HG02798 (cell line): ENCODE measurements at regions not wholly inside any gene's neighbourhood (a gene's known extent, or its start where the extent isn't known, plus 50 kb on each side); places are given as distances from the start of the nearest gene placed in this dataset.

ENCODE experiments used
- ATAC-seq: cut with Tn5 transposase; IDR thresholded peaks from one replicate; pipeline ENCODE4 v1.9.1; 2021; ENCODE audit warnings: mild to moderate bottlenecking; ENCODE audit not compliant: unreplicated experiment, poor library complexity

- ATAC-seq = no peak
Observed at GRCh38 chr3:101945980-101946379, 96.7 kb downstream of the NFKBIZ start.

GRCh38 chr3:101946906-101947305 is 97.6 kb downstream of the NFKBIZ start:
- ATAC-seq = no peak

DNA sequence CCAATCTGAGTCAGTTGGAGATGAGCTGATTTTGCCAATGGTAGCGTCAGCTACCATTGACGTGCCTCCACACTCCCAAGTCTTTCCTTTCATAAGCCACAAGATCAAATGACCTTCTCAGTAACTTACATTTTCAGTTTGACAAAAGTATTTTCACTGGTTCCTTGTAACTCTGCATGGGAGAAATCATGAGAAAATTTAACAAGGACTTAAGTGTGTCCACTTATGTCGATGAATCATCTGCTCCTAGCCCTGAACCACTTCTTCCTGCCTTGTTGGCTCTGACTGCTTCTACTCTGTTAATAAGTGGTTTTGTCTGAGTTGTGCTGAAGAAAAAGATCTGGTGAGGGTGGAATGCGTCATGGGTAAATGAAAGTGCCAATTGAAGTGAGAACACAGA is 101.2 kb downstream of the NFKBIZ start:
- ATAC-seq = peak; percentile 75

- peak; percentile 24 for ATAC-seq
Observed at GRCh38 chr3:101950985-101951733, 101.8 kb downstream of the NFKBIZ start.

DNA sequence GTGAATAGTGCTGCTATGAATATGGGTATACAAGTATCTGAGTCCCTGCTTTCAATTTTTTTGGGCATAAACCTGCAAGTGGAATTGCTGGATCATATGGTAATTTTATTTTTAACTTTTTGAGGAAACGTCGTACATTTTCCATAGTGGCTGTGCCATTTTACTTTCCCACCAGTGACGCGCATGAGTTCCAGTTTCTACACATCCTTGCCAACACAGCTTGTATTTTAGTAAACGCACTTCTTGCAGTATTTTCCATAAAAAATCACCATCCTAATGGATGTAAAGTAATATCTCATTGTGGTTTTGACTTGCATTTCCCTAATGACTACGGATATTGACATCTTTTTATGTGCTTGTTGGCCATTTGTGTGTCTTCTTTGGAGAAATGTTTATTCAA is 105.0 kb downstream of the NFKBIZ start:
- no peak for ATAC-seq

DNA sequence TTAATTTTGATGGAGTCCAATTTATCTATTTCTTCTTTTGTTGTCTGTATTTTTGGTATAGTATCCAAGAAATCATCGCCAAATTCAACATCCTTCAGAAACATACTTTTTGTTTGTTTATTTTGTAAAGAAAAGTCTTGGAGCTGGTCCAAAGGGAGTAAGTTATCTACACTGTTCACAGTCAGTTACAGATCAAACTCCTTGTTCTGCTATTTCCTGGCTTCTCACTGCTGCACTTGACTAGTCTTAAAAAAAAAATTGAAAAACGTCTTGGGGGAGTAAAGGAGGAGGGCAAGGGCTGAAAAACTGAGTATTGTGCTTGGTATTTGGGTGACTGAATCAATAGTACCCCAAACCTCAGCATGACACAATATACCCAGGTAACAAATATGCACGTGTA is 105.6 kb downstream of the NFKBIZ start:
- no peak for ATAC-seq

- no peak for ATAC-seq
Observed at GRCh38 chr3:101962055-101962454, 112.7 kb downstream of the NFKBIZ start.

GRCh38 chr3:101963902-101964362 is 114.6 kb downstream of the NFKBIZ start:
- ATAC-seq = no peak

GRCh38 chr3:101964861-101965260 is 115.5 kb downstream of the NFKBIZ start:
- ATAC-seq = no peak

DNA sequence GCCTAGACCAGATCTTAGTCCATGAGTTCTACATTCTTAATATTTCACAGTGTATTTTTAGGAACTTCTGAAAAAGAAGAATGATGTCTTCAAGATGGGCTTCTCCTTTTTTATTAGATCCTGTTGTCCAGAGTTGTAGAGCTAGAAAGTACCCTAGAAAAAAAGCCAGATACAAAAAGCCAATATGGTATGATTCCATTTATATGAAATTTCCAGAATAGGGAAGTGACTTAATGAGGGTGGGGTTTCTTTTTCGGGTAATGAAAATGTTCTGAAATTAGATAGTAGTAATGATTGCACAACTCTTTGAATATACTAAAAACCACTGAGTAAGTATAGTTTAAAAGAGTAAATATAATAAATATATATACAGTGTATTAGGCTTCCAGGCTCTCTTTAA is 116.9 kb downstream of the NFKBIZ start:
- no peak for ATAC-seq

DNA sequence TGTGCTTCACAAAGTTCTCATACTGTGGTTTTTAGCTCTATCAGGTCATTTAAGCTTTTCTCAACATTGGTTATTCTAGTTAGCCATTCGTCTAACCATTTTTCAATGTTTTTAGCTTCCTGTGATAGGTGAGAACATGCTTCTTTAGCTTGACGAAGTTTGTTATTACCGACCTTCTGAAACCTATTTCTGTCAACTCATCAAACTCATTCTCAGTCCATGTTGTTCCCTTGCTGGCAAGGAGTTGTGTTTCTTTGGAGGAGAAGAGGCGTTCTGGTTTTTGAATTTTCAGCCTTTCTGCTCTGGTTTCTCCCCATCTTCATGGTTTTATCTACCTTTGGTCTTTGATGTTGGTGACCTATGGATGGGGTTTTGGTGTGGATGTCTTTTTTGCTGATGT is 120.9 kb downstream of the NFKBIZ start:
- ATAC-seq = no peak

DNA sequence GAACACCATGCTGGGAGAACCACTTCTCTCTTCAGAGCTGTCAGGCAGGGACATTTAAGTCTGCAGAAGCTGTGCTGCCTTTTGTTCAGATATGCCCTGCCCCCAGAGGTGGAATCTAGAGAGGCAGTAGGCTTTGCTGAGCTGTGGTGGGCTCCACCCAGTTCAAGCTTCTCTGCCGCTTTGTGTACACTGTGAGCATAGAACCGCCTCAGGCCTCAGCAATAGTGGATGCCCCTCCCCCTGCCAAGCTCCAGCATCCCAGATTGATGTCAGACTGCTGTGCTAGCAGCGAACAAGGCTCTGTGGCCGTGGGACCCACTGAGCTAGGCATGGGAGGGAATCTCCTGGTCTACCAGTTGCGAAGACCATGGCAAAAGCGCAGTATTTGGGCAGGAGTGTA is 121.6 kb downstream of the NFKBIZ start:
- ATAC-seq = no peak

DNA sequence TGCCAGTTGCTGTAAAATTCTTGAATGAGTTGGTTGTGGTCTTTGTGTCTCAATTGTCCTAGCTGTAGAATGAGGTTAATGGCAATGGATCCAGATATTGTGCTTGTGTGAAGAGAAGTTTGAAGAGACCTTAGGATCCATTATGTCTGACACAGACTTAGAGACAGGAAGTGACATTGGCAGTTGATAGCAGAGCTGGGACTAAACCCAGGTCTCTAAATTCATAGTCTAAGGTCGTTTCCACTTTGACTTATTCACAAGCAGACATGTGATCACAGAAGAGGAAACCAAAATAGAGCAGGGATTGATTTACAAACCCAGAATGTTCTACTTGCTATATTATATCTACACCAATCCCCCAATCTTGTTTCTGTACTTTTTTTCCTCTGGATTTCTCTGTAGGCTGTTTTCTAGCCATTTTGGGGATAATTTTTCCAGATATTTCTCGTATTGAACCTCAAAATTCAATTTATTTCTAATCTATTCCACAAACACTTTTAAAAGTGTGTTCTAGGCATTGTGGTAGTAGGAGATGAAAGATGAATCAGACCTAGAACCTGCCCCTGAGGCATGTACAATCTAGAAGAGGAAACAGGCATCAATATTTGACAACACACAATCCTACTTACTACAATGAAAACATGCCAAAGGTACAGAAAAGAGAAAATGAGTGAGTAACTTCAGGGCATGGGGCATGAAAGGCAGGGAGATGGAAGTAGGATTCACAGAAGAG is 123.3 kb downstream of the NFKBIZ start:
- no peak for ATAC-seq

DNA sequence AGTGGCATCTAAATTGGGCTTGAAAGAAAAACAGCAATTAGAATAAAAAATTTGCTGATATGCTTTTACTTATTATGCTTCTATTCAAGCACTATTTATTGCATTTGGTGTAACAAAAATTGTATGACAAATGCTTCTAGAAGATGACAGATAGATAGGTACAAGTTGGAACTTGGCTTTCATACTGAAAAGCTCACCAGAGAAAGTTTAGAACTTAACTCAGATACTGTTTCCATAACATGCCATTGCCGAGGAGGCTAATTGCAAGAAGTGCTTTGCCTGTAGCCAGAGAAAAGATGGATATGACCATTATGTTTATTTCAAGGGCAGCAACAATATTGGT is 123.8 kb downstream of the NFKBIZ start:
- ATAC-seq = no peak

DNA sequence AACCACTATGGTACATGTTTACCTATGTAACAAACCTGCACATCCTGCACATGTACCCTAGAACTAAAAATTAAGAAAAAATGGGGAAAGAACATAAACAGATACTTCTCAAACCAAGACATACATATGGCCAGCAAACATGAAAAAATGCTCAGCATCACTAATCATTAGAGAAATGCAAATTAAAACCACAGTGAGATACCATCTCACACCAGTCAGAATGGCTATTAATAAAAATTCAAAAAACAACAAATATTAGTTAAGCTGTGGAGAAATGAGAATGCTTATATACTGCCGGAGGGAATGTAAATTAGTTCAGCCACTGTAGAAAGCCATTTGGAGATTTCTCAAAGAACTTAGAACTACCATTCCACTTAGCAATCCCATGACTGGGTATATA is 126.1 kb downstream of the NFKBIZ start:
- ATAC-seq = peak; percentile 46

- ATAC-seq = peak; percentile 95
Observed at GRCh38 chr3:101976473-101976872, 127.2 kb downstream of the NFKBIZ start.

GRCh38 chr3:101978348-101978747 is 129.0 kb downstream of the NFKBIZ start:
- no peak for ATAC-seq

GRCh38 chr3:101979033-101979432 is 129.7 kb downstream of the NFKBIZ start:
- ATAC-seq = no peak

DNA sequence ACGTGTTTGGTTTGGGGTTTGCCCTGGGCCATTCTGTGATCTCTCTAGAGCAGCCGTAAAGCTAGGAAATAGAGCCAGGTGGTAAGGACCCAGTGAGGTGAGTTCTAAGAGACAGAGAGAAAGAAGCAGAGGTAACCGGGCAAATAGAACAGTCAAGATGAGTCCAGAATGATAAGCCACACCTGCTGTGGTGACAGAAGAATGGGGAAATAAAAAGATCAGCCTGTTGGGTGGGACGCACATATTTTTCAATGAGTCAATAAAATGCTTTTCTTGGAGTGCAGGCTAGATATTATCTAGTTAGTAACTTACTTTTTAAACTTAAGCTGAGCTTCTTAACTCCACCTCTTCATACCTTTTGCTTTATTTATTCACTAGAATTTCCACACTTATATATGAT is 135.0 kb downstream of the NFKBIZ start:
- no peak for ATAC-seq

DNA sequence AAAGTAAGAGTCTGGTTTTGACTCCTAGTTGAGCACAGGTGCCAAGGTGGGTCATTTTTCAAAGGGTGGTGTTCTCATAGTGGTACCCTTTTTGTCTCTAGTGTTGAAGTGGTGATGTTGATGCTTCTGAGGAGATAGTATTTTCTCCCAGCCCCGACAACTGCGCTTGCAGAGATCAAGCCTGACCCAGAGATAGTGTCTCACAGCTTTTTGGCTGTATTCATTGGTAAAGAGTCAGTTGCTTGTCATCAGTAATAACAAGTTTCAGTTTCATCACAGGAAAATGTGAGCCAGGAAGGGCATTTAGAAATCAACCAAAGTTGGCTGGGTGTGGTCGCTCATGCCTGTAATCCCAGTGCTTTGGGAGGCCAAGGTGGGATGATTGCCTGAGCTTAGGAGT is 139.3 kb downstream of the NFKBIZ start:
- no peak for ATAC-seq

DNA sequence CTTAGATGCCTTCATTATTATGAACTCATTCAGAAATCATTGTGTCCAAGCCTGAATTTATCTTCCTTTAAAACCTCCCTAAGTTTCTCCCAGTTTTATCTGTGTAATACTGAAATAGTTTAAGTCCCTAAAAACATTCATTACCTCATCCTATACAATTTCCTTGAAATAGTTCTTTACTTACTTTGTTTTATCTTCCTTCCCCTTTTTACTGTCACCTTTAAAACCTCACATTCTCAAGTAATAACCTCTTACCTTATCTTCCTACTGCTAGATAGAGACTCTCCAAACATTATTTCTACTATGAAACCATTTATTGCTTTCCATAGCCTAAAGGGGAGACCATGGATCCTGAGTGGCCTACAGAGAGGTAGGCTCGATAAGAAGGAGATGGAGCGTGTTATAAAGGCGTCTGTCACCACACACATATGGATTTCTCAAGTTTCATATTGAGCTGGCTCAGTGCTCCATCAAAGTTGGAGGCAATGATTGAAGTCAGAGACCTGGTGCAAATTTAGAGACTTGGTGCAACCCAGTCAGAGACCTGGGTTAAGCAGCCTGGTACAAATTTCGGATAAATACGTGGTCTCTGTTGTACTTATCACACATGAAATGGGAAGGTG is 140.4 kb downstream of the NFKBIZ start:
- ATAC-seq = no peak
